Fibroblast of lung (primary cell): ENCODE measurements at regions not wholly inside any gene's neighbourhood (a gene's known extent, or its start where the extent isn't known, plus 50 kb on each side); places are given as distances from the start of the nearest gene placed in this dataset.

Experiments used
- DNase-seq, 2 donors: peaks; one replicate each; pipeline versions ENCODE4 v3.0.0 to v3.0.0-alpha.2; 2010; ENCODE audit warnings: low read depth in 2 of 2
- H2AFZ ChIP-seq: 2 replicates; pipeline ENCODE4 v1.5.1; 2012; ENCODE audit warnings: low read length, control low read depth, inconsistent platforms
- H3K27ac ChIP-seq: 2 replicates; pipeline ENCODE4 v1.5.1; 2011; ENCODE audit warnings: low read length, control low read depth; ENCODE audit not compliant: insufficient read depth
- H3K27me3 ChIP-seq: 2 replicates; pipeline ENCODE4 v1.5.1; 2011; ENCODE audit warnings: mild to moderate bottlenecking, low read length; ENCODE audit not compliant: control insufficient read depth, insufficient read depth
- H3K36me3 ChIP-seq: 2 replicates; pipeline ENCODE4 v1.5.1; 2011; ENCODE audit warnings: low read length; ENCODE audit not compliant: control insufficient read depth, insufficient read depth
- H3K4me1 ChIP-seq: 2 replicates; pipeline ENCODE4 v1.5.1; 2011; ENCODE audit warnings: low read length; ENCODE audit not compliant: control insufficient read depth, insufficient read depth; ENCODE audit errors: extremely low read depth
- H3K4me2 ChIP-seq: 2 replicates; pipeline ENCODE4 v1.5.1; 2011; ENCODE audit warnings: low read length, control low read depth; ENCODE audit not compliant: insufficient read depth; ENCODE audit errors: extremely low read depth
- H3K4me3 ChIP-seq, 4 experiments: fragments of 200-600 bp in 1 of 4; sonication (generic) in 1 of 4; replicated peaks in 1 of 4; 2 replicates each; pipeline ENCODE4 v1.5.1; 2011 to 2016; ENCODE audit warnings: low read length in 4 of 4, low read depth in 3 of 4, mild to moderate bottlenecking in 3 of 4, control low read depth in 2 of 4, inconsistent platforms in 1 of 4, mixed read lengths in 1 of 4; ENCODE audit not compliant: insufficient read depth in 1 of 4; ENCODE audit errors: control extremely low read depth in 1 of 4
- H3K79me2 ChIP-seq: 2 replicates; pipeline ENCODE4 v1.5.1; 2012; ENCODE audit warnings: mild to moderate bottlenecking, low read length, inconsistent platforms; ENCODE audit not compliant: control insufficient read depth, insufficient read depth
- H3K9ac ChIP-seq: 2 replicates; pipeline ENCODE4 v1.5.1; 2011; ENCODE audit warnings: mild to moderate bottlenecking, low read length, control low read depth; ENCODE audit not compliant: insufficient read depth
- H3K9me3 ChIP-seq: 2 replicates; pipeline ENCODE4 v1.5.1; 2012; ENCODE audit warnings: low read depth, low read length; ENCODE audit not compliant: control insufficient read depth, insufficient read depth
- H4K20me1 ChIP-seq: 2 replicates; pipeline ENCODE4 v1.5.1; 2011; ENCODE audit warnings: low read length; ENCODE audit not compliant: control insufficient read depth, insufficient read depth; ENCODE audit errors: extremely low read depth
- CTCF ChIP-seq, 2 donors: IDR thresholded peaks in 1 of 2; conservative IDR thresholded peaks in 1 of 2; 1 replicate in 1 of 2; 2 replicates in 1 of 2; pipeline ENCODE4 v1.5.1; 2011 to 2012; ENCODE audit warnings: low read length in 2 of 2, control low read depth in 1 of 2, inconsistent platforms in 1 of 2, low read depth in 1 of 2, mild to moderate bottlenecking in 1 of 2
- EZH2 ChIP-seq: IDR thresholded peaks from 2 replicates; pipeline ENCODE4 v1.5.1; 2012; ENCODE audit warnings: low read length, control low read depth, mild to moderate bottlenecking; ENCODE audit errors: missing control alignments

GRCh38 chr6:117849087-117849486, 58.0 kb upstream of the SLC35F1 start:
- DNase-seq: no peak
- Histone ChIP-seq H2AFZ (no peak overlapping the region), H3K9ac (no peak overlapping the region), H4K20me1 (no peaks in the 10 kb centered on the region), H3K79me2 (no peaks in the 10 kb centered on the region), H3K27ac (no peak overlapping the region), H3K36me3 (no peaks in the 10 kb centered on the region), H3K27me3 (no peaks in the 10 kb centered on the region), H3K4me3 (no peak overlapping the region), H3K9me3 (no peaks in the 10 kb centered on the region), H3K4me2 (no peak overlapping the region), H3K4me1 (no peaks in the 10 kb centered on the region)
- TF ChIP-seq CTCF (conservative IDR thresholded peaks at IDR 0.05 in 1 of 2, IDR thresholded peaks at IDR 0.05 in 1 of 2; ENCODE audit: low read depth in 1 of 2, low read length in 2 of 2) (no peak), EZH2 (no peak)
